ENCODE measurements at regions not wholly inside any gene's neighbourhood (a gene's known extent, or its start where the extent isn't known, plus 50 kb on each side); places are given as distances from the start of the nearest gene placed in this dataset.

DNA sequence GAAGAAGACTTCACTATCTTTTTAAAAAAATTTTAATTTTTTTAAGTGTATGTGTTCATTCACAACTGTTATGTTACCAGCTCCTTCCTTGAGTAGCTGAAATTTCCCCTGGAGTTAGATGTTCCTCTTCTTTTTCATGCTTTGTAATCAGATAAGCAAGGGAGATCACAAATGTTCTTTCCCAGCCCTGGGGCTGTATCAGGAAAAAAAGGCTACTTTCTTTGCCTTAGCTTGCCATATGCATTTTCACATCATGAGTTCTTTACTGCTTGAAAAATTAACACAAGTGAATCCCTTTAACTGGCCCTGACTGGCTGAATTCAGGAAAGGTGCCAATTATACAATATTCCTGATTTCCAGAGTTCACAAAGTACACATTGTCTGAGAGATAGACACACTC, 353.2 kb upstream of the ATP11B start:
- Histone ChIP-seq H3K9me3 (no peaks in the 10 kb centered on the region), H4K20me1 (ENCODE audit: insufficient read depth) (no peaks in the 10 kb centered on the region), H3K36me3 (replicated peaks in 1 of 2; ENCODE audit: control insufficient read depth in 1 of 2, insufficient read depth in 2 of 2, low read length in 1 of 2) (no peaks in the 10 kb centered on the region), H2AFZ (ENCODE audit: low read depth) (no peak overlapping the region), H3K4me1 (ENCODE audit: control insufficient read depth in 1 of 2, insufficient read depth in 2 of 2, low read depth in 1 of 2, low read length in 1 of 2) (peaks cover 0 to 5% of the 10 kb centered on the region in 2 experiments; a peak in 2 of 4 replicates), H3K27ac (ENCODE audit: low read depth in 2 of 2, low read length in 1 of 2) (no peak overlapping the region), H3K79me2 (ENCODE audit: insufficient read depth) (no peaks in the 10 kb centered on the region), H3K4me2 (no peak overlapping the region), H3K9me2 (no peaks in the 10 kb centered on the region), H3K9ac (no peak overlapping the region), H3K4me3 (ENCODE audit: low read depth in 2 of 2, low read length in 1 of 2) (no peak overlapping the region), H3F3A (replicated peaks; ENCODE audit: insufficient read depth) (no peaks in the 10 kb centered on the region), H3K27me3 (ENCODE audit: insufficient read depth) (no peaks in the 10 kb centered on the region)
- no peak for DNase-seq
- no peak for TF ChIP-seq CHD2 (IDR thresholded peaks at IDR 0.05; ENCODE audit: low read length, partially characterized antibody)
- TF ChIP-seq, protein P1, sequence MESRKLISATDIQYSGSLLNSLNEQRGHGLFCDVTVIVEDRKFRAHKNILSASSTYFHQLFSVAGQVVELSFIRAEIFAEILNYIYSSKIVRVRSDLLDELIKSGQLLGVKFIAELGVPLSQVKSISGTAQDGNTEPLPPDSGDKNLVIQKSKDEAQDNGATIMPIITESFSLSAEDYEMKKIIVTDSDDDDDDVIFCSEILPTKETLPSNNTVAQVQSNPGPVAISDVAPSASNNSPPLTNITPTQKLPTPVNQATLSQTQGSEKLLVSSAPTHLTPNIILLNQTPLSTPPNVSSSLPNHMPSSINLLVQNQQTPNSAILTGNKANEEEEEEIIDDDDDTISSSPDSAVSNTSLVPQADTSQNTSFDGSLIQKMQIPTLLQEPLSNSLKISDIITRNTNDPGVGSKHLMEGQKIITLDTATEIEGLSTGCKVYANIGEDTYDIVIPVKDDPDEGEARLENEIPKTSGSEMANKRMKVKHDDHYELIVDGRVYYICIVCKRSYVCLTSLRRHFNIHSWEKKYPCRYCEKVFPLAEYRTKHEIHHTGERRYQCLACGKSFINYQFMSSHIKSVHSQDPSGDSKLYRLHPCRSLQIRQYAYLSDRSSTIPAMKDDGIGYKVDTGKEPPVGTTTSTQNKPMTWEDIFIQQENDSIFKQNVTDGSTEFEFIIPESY (IDR thresholded peaks at IDR 0.05; ENCODE audit: borderline replicate concordance, low read depth), result no peak
- no peak for TF ChIP-seq SMC3 (IDR thresholded peaks at IDR 0.05; ENCODE audit: low read depth, low read length)
- TF ChIP-seq FOXM1 (IDR thresholded peaks at IDR 0.05; ENCODE audit: low read depth), result no peak
- TF ChIP-seq, protein P2, sequence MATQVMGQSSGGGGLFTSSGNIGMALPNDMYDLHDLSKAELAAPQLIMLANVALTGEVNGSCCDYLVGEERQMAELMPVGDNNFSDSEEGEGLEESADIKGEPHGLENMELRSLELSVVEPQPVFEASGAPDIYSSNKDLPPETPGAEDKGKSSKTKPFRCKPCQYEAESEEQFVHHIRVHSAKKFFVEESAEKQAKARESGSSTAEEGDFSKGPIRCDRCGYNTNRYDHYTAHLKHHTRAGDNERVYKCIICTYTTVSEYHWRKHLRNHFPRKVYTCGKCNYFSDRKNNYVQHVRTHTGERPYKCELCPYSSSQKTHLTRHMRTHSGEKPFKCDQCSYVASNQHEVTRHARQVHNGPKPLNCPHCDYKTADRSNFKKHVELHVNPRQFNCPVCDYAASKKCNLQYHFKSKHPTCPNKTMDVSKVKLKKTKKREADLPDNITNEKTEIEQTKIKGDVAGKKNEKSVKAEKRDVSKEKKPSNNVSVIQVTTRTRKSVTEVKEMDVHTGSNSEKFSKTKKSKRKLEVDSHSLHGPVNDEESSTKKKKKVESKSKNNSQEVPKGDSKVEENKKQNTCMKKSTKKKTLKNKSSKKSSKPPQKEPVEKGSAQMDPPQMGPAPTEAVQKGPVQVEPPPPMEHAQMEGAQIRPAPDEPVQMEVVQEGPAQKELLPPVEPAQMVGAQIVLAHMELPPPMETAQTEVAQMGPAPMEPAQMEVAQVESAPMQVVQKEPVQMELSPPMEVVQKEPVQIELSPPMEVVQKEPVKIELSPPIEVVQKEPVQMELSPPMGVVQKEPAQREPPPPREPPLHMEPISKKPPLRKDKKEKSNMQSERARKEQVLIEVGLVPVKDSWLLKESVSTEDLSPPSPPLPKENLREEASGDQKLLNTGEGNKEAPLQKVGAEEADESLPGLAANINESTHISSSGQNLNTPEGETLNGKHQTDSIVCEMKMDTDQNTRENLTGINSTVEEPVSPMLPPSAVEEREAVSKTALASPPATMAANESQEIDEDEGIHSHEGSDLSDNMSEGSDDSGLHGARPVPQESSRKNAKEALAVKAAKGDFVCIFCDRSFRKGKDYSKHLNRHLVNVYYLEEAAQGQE (IDR thresholded peaks at IDR 0.05; ENCODE audit: low read depth, low read length), result no peak
- no peak for TF ChIP-seq EZH2phosphoT487 (IDR thresholded peaks at IDR 0.05; ENCODE audit: borderline replicate concordance, low read depth)
- TF ChIP-seq YY1 (IDR thresholded peaks at IDR 0.05; ENCODE audit: low read depth), result no peak
- TF ChIP-seq MXI1 (IDR thresholded peaks at IDR 0.05; ENCODE audit: low read depth, low read length), result no peak
- no peak for TF ChIP-seq TAF1 (IDR thresholded peaks at IDR 0.05; ENCODE audit: borderline replicate concordance, low read depth, low read length)
- TF ChIP-seq, protein P3, sequence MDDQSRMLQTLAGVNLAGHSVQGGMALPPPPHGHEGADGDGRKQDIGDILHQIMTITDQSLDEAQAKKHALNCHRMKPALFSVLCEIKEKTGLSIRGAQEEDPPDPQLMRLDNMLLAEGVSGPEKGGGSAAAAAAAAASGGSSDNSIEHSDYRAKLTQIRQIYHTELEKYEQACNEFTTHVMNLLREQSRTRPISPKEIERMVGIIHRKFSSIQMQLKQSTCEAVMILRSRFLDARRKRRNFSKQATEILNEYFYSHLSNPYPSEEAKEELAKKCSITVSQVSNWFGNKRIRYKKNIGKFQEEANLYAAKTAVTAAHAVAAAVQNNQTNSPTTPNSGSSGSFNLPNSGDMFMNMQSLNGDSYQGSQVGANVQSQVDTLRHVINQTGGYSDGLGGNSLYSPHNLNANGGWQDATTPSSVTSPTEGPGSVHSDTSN (IDR thresholded peaks at IDR 0.05), result no peak
- ChIA-PET CTCF (no interaction called here), POLR2A (no interaction called here)

DNA sequence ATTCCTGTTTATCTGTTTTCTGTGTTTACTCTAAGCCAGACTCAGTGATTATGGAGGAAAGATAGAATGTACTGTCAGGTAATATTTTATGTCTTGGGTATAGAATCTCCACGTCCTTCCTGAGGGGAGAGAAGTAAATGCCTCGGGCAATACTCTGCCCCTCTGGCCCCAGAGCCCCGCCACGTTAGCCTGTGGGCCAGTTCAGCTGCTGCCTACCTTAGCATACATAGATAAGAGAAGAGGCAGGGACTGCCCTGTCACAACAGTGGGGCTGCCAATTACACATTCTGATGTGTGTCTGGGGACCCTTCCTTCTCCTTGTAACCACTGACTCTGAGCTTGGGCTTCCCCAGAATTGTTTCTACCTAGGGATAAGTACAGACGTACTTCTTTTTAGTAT, 347.7 kb upstream of the ATP11B start:
- DNase-seq, result no peak
- Histone ChIP-seq H3K9me2 (no peaks in the 10 kb centered on the region), H3K9ac (no peak overlapping the region), H2AFZ (ENCODE audit: low read depth) (no peak overlapping the region), H3K27ac (ENCODE audit: low read depth in 2 of 2, low read length in 1 of 2) (no peak overlapping the region), H3K79me2 (ENCODE audit: insufficient read depth) (no peaks in the 10 kb centered on the region), H3K4me3 (ENCODE audit: low read depth in 2 of 2, low read length in 1 of 2) (no peak overlapping the region), H3K4me2 (no peak overlapping the region), H3K27me3 (ENCODE audit: insufficient read depth) (no peaks in the 10 kb centered on the region), H3F3A (replicated peaks; ENCODE audit: insufficient read depth) (no peaks in the 10 kb centered on the region), H3K4me1 (ENCODE audit: control insufficient read depth in 1 of 2, insufficient read depth in 2 of 2, low read depth in 1 of 2, low read length in 1 of 2) (no peaks in the 10 kb centered on the region), H4K20me1 (ENCODE audit: insufficient read depth) (no peaks in the 10 kb centered on the region), H3K36me3 (replicated peaks in 1 of 2; ENCODE audit: control insufficient read depth in 1 of 2, insufficient read depth in 2 of 2, low read length in 1 of 2) (no peaks in the 10 kb centered on the region), H3K9me3 (no peaks in the 10 kb centered on the region)
- ChIA-PET POLR2A (no interaction called here), CTCF (no interaction called here)
- 36% methylated on average over 5 of the region's 5 CpGs for WGBS (ENCODE audit: low lambda C conversion rate)
- TF ChIP-seq TAF1 (IDR thresholded peaks at IDR 0.05; ENCODE audit: borderline replicate concordance, low read depth, low read length) (no peak), GABPA (IDR thresholded peaks at IDR 0.05; ENCODE audit: low read depth) (no peak), NFIC (IDR thresholded peaks at IDR 0.05; ENCODE audit: borderline replicate concordance) (no peak), FOXM1 (IDR thresholded peaks at IDR 0.05; ENCODE audit: low read depth) (no peak), MXI1 (IDR thresholded peaks at IDR 0.05; ENCODE audit: low read depth, low read length) (no peak), RXRA (IDR thresholded peaks at IDR 0.05; ENCODE audit: borderline replicate concordance, low read depth) (no peak), MEF2A (IDR thresholded peaks at IDR 0.05; ENCODE audit: borderline replicate concordance, low read depth) (no peak), CHD2 (IDR thresholded peaks at IDR 0.05; ENCODE audit: low read length, partially characterized antibody) (no peak), SIN3A (IDR thresholded peaks at IDR 0.05; ENCODE audit: borderline replicate concordance, low read depth, low read length) (no peak), YY1 (IDR thresholded peaks at IDR 0.05; ENCODE audit: low read depth) (no peak)
- TF ChIP-seq, protein P2 (IDR thresholded peaks at IDR 0.05; ENCODE audit: low read depth, low read length), result no peak

Data from SK-N-SH (cell line).